SK-N-SH treated with all-trans-retinoic acid at 6 μM for 48 hours (cell line): ENCODE measurements at regions not wholly inside any gene's neighbourhood (a gene's known extent, or its start where the extent isn't known, plus 50 kb on each side); places are given as distances from the start of the nearest gene placed in this dataset.

Source experiments
- ATAC-seq: fragments of 200-7000 bp; cut with Tn5 transposase; 3 replicates; pipeline ENCODE4 v1.9.1; 2020; ENCODE audit warnings: mild to moderate bottlenecking, moderate library complexity
- ARNTL ChIP-seq: fragments of 450-650 bp; formaldehyde crosslinking; IDR thresholded peaks from 2 replicates; pipeline ENCODE4 v1.5.0; 2020; ENCODE audit warnings: low read depth, mild to moderate bottlenecking, moderate library complexity, borderline replicate concordance
- BACH2 ChIP-seq: fragments of 250-450 bp; sonication (Bioruptor Pico); IDR thresholded peaks from 2 replicates; pipeline ENCODE4 v1.9.0; 2021; ENCODE audit warnings: mild to moderate bottlenecking, borderline replicate concordance
- CSDC2 ChIP-seq: fragments of 250-450 bp; sonication (Bioruptor Pico); IDR thresholded peaks from 2 replicates; pipeline ENCODE4 v1.5.0; 2020; ENCODE audit warnings: mild to moderate bottlenecking, moderate library complexity
- CSRNP3 ChIP-seq: fragments of 250-450 bp; sonication (Bioruptor Pico); IDR thresholded peaks from 2 replicates; pipeline ENCODE4 v1.5.1; 2021; ENCODE audit warnings: mild to moderate bottlenecking, moderate library complexity
- ESRRG ChIP-seq: fragments of 250-450 bp; sonication (Bioruptor Pico); IDR thresholded peaks from 2 replicates; pipeline ENCODE4 v1.6.1; 2021; ENCODE audit warnings: mild to moderate bottlenecking
- ISL1 ChIP-seq: fragments of 250-450 bp; sonication (Bioruptor Pico); IDR thresholded peaks from 2 replicates; pipeline ENCODE4 v2.1.2; 2022; ENCODE audit warnings: mild to moderate bottlenecking, moderate library complexity
- OSR1 ChIP-seq: fragments of 250-450 bp; sonication (Bioruptor Pico); IDR thresholded peaks from 2 replicates; pipeline ENCODE4 v1.8.0; 2022; ENCODE audit warnings: moderate library complexity, mild to moderate bottlenecking, inconsistent platforms
- PATZ1 ChIP-seq: fragments of 250-450 bp; sonication (Bioruptor Pico); IDR thresholded peaks from 2 replicates; pipeline ENCODE4 v1.8.0; 2020; ENCODE audit warnings: mild to moderate bottlenecking, moderate library complexity, borderline replicate concordance
- POU6F1 ChIP-seq: fragments of 250-450 bp; sonication (Bioruptor Pico); IDR thresholded peaks from 2 replicates; pipeline ENCODE4 v1.8.0; 2021; ENCODE audit warnings: low read depth, mild to moderate bottlenecking, moderate library complexity, borderline replicate concordance
- PPARA ChIP-seq: fragments of 250-450 bp; sonication (Bioruptor Pico); IDR thresholded peaks from 2 replicates; pipeline ENCODE4 v1.5.0; 2020; ENCODE audit warnings: mild to moderate bottlenecking, borderline replicate concordance
- SNAI2 ChIP-seq: fragments of 250-450 bp; sonication (Bioruptor Pico); IDR thresholded peaks from 2 replicates; pipeline ENCODE4 v1.5.0; 2020; ENCODE audit warnings: mild to moderate bottlenecking, moderate library complexity
- TCF4 ChIP-seq: fragments of 250-450 bp; sonication (Bioruptor Pico); IDR thresholded peaks from 2 replicates; pipeline ENCODE4 v1.8.0; 2021; ENCODE audit warnings: mild to moderate bottlenecking, moderate library complexity, borderline replicate concordance
- TOX ChIP-seq: fragments of 250-450 bp; sonication (Bioruptor Pico); IDR thresholded peaks from 2 replicates; pipeline ENCODE4 v1.8.0; 2021; ENCODE audit warnings: mild to moderate bottlenecking, moderate library complexity, borderline replicate concordance
- TSHZ2 ChIP-seq: fragments of 250-450 bp; sonication (Bioruptor Pico); IDR thresholded peaks from 2 replicates; pipeline ENCODE4 v1.5.0; 2020; ENCODE audit warnings: mild to moderate bottlenecking, moderate library complexity
- ZFP3 ChIP-seq: fragments of 250-450 bp; sonication (Bioruptor Pico); IDR thresholded peaks from 2 replicates; pipeline ENCODE4 v1.5.0; 2020; ENCODE audit warnings: mild to moderate bottlenecking, moderate library complexity
- ZFP30 ChIP-seq: fragments of 450-650 bp; formaldehyde crosslinking; IDR thresholded peaks from 2 replicates; pipeline ENCODE4 v1.5.0; 2022; ENCODE audit warnings: mild to moderate bottlenecking, moderate library complexity
- ZNF565 ChIP-seq: fragments of 450-650 bp; formaldehyde crosslinking; conservative IDR thresholded peaks from 2 replicates; pipeline ENCODE4 v1.5.0; 2020; ENCODE audit warnings: low read depth, mild to moderate bottlenecking, moderate library complexity
- ZNF70 ChIP-seq: fragments of 450-650 bp; formaldehyde crosslinking; IDR thresholded peaks from 2 replicates; pipeline ENCODE4 v1.5.0; 2020; ENCODE audit warnings: mild to moderate bottlenecking, moderate library complexity
- ZNF8 ChIP-seq: fragments of 450-650 bp; formaldehyde crosslinking; IDR thresholded peaks from 2 replicates; pipeline ENCODE4 v1.5.0; 2020; ENCODE audit warnings: mild to moderate bottlenecking, moderate library complexity

- ATAC-seq: no peak
- no peak for TF ChIP-seq CSDC2 (CRISPR knock-in tag)
- TF ChIP-seq POU6F1 (CRISPR knock-in tag): no peak
- no peak for TF ChIP-seq ZNF70
- no peak for TF ChIP-seq ISL1
- TF ChIP-seq TCF4: no peak
- no peak for TF ChIP-seq PATZ1
- TF ChIP-seq ESRRG (CRISPR knock-in tag): no peak
- TF ChIP-seq OSR1 (CRISPR knock-in tag): no peak
- TF ChIP-seq PPARA: no peak
- TF ChIP-seq ZNF565 (CRISPR knock-in tag): no peak
- TF ChIP-seq SNAI2 (CRISPR knock-in tag): no peak
- TF ChIP-seq CSRNP3 (CRISPR knock-in tag): no peak
- TF ChIP-seq ZFP30: no peak
- TF ChIP-seq ZNF8 (CRISPR knock-in tag): no peak
Measured at GRCh38 chr1:56390934-56391731, 188.2 kb downstream of the PLPP3 start.

- TF ChIP-seq TOX (CRISPR knock-in tag) (no peak), ARNTL (CRISPR knock-in tag) (no peak), ZNF565 (CRISPR knock-in tag) (no peak), ZFP30 (no peak), ISL1 (no peak), TCF4 (no peak), POU6F1 (CRISPR knock-in tag) (no peak), TSHZ2 (CRISPR knock-in tag) (no peak), PPARA (no peak)
- ATAC-seq: peak; percentile 47; the same call in 2 of the 3 replicates
Measured at GRCh38 chr1:56390232-56390867, 189.0 kb downstream of the PLPP3 start.

- TF ChIP-seq ZNF8 (CRISPR knock-in tag) (no peak), PPARA (no peak), ZNF70 (no peak), OSR1 (CRISPR knock-in tag) (no peak), BACH2 (CRISPR knock-in tag) (no peak), ZFP3 (CRISPR knock-in tag) (no peak), ZNF565 (CRISPR knock-in tag) (no peak), POU6F1 (CRISPR knock-in tag) (no peak)
- TF ChIP-seq, all 23 proteins: peak for 0
- ATAC-seq: no peak
Measured at GRCh38 chr1:56389813-56390212, 189.6 kb downstream of the PLPP3 start.
